Osteoblast (primary cell): ENCODE measurements at regions not wholly inside any gene's neighbourhood (a gene's known extent, or its start where the extent isn't known, plus 50 kb on each side); places are given as distances from the start of the nearest gene placed in this dataset.

Experiments
- DNase-seq: peaks from one replicate; pipeline ENCODE4 v3.0.0; 2011; ENCODE audit warnings: low spot score, mixed read lengths; ENCODE audit not compliant: insufficient read length; ENCODE audit errors: missing footprints
- H2AFZ ChIP-seq: 2 replicates; pipeline ENCODE4 v1.6.0; 2011; ENCODE audit warnings: mild to moderate bottlenecking, low read length
- H3K27ac ChIP-seq: 2 replicates; pipeline ENCODE4 v1.5.1; 2011; ENCODE audit warnings: mild to moderate bottlenecking, low read depth, low read length, moderate library complexity
- H3K27me3 ChIP-seq: 2 replicates; pipeline ENCODE4 v1.6.0; 2012; ENCODE audit warnings: mild to moderate bottlenecking, control low read depth, inconsistent platforms, low read length, moderate library complexity; ENCODE audit not compliant: insufficient read depth
- H3K36me3 ChIP-seq: 2 replicates; pipeline ENCODE4 v1.5.1; 2011; ENCODE audit warnings: mild to moderate bottlenecking, low read length, control low read depth, moderate library complexity; ENCODE audit not compliant: insufficient read depth
- H3K4me1 ChIP-seq: 2 replicates; pipeline ENCODE4 v1.5.1; 2011; ENCODE audit warnings: mild to moderate bottlenecking, low read length, control low read depth, moderate library complexity; ENCODE audit not compliant: insufficient read depth
- H3K4me2 ChIP-seq: 2 replicates; pipeline ENCODE4 v1.6.0; 2011; ENCODE audit warnings: mild to moderate bottlenecking, low read length; ENCODE audit not compliant: insufficient read depth
- H3K4me3 ChIP-seq: fragments of 200-600 bp; sonication (generic); 3 replicates; pipeline ENCODE4 v1.5.1; 2012; ENCODE audit warnings: mild to moderate bottlenecking, low read length, inconsistent platforms; ENCODE audit not compliant: insufficient read depth
- H3K79me2 ChIP-seq: 2 replicates; pipeline ENCODE4 v1.6.0; 2012; ENCODE audit warnings: mild to moderate bottlenecking, low read length, control low read depth, inconsistent platforms; ENCODE audit not compliant: insufficient read depth
- H3K9me3 ChIP-seq: 2 replicates; pipeline ENCODE4 v1.5.1; 2011; ENCODE audit warnings: low read depth, low read length, control low read depth
- H4K20me1 ChIP-seq: 2 replicates; pipeline ENCODE4 v1.6.0; 2012; ENCODE audit warnings: mild to moderate bottlenecking, low read length, control low read depth; ENCODE audit not compliant: insufficient read depth
- TF ChIP-seq, protein P1 (sequence below): IDR thresholded peaks from 2 replicates; pipeline ENCODE4 v1.5.1; 2011; ENCODE audit warnings: mild to moderate bottlenecking, low read depth, low read length, moderate library complexity; ENCODE audit errors: extremely low read depth

DNA sequence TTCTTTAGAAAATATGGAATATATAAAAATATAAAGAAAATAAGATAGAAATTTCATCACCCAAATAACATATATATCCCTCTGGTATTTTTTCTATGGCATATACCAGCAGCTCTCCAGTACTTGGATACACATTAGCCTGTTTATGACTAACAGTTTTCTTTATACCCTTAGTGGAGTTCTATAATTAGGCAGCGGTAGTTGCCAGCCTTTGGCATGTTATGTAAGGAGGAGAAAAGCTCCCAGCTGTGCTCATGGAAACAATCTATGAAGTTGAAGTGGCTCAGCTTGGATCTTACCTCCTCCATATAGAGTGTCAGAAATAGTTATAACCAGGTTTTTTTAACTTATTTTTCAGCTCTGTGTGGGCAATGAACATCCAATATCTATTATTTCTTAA, 1636.8 kb downstream of the AMY1C start:
- Histone ChIP-seq H3K9me3 (peaks cover 4% of the 10 kb centered on the region), H3K4me2 (no peak overlapping the region), H3K36me3 (no peaks in the 10 kb centered on the region), H3K27ac (no peak overlapping the region), H3K4me3 (no peak overlapping the region), H3K27me3 (no peaks in the 10 kb centered on the region), H4K20me1 (no peaks in the 10 kb centered on the region), H3K4me1 (no peaks in the 10 kb centered on the region), H3K79me2 (no peaks in the 10 kb centered on the region), H2AFZ (no peak overlapping the region)
- TF ChIP-seq, protein P1, sequence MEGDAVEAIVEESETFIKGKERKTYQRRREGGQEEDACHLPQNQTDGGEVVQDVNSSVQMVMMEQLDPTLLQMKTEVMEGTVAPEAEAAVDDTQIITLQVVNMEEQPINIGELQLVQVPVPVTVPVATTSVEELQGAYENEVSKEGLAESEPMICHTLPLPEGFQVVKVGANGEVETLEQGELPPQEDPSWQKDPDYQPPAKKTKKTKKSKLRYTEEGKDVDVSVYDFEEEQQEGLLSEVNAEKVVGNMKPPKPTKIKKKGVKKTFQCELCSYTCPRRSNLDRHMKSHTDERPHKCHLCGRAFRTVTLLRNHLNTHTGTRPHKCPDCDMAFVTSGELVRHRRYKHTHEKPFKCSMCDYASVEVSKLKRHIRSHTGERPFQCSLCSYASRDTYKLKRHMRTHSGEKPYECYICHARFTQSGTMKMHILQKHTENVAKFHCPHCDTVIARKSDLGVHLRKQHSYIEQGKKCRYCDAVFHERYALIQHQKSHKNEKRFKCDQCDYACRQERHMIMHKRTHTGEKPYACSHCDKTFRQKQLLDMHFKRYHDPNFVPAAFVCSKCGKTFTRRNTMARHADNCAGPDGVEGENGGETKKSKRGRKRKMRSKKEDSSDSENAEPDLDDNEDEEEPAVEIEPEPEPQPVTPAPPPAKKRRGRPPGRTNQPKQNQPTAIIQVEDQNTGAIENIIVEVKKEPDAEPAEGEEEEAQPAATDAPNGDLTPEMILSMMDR, result no peak
- DNase-seq, result no peak

DNA sequence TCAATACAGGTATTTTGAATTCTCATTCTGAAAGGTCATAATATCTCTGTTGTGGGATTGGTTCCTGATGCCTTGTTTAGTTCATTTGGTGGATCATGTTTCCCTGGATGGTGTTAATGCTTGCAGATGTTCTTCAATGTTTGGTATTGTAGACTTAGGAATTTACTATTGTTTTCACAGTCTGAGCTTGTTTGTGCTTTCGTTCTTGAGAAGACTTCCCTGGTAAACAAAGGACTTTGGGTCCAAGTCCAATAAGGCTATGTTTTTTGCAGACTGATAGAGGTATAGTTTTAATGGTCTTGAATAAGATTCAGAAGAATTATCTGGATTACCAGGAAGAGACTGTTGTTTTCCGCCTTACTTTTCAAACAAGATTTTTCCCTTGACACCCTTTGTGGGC, 1646.3 kb downstream of the AMY1C start:
- TF ChIP-seq, protein P1, result no peak
- no peak overlapping the region for H3K4me2 ChIP-seq
- H3K79me2 ChIP-seq, result no peaks in the 10 kb centered on the region
- no peaks in the 10 kb centered on the region for H3K9me3 ChIP-seq
- no peaks in the 10 kb centered on the region for H4K20me1 ChIP-seq
- H3K4me1 ChIP-seq, result no peaks in the 10 kb centered on the region
- no peak overlapping the region for H3K27ac ChIP-seq
- H3K27me3 ChIP-seq, result no peaks in the 10 kb centered on the region
- no peaks in the 10 kb centered on the region for H3K36me3 ChIP-seq
- no peak overlapping the region for H3K4me3 ChIP-seq
- DNase-seq, result no peak
- no peak overlapping the region for H2AFZ ChIP-seq

DNA sequence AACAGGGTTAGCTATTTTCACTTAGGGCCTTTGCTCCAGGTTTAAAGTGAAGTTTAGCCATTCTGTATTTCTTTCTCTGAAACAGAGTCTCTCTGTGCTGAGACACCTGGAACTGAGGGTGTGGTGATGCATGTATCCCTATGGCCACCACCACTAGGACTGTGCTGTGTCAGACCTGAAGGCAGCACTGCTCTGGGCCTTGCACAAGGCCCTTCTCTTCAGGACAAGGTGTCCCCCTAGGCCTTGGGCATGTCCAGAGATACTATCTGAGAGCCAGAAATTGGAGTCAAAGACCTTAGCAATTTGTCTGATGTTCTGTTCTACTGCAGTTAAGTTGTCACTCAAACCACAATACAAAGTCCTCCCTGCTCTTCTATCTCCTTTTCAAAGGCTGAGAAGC, 1649.2 kb downstream of the AMY1C start:
- Histone ChIP-seq H3K27ac (no peak overlapping the region), H3K9me3 (no peaks in the 10 kb centered on the region), H3K79me2 (no peaks in the 10 kb centered on the region), H3K4me1 (no peaks in the 10 kb centered on the region), H3K27me3 (no peaks in the 10 kb centered on the region), H4K20me1 (no peaks in the 10 kb centered on the region), H3K4me3 (no peak overlapping the region), H3K4me2 (no peak overlapping the region), H2AFZ (no peak overlapping the region), H3K36me3 (no peaks in the 10 kb centered on the region)
- DNase-seq, result no peak
- TF ChIP-seq, protein P1, result no peak

DNA sequence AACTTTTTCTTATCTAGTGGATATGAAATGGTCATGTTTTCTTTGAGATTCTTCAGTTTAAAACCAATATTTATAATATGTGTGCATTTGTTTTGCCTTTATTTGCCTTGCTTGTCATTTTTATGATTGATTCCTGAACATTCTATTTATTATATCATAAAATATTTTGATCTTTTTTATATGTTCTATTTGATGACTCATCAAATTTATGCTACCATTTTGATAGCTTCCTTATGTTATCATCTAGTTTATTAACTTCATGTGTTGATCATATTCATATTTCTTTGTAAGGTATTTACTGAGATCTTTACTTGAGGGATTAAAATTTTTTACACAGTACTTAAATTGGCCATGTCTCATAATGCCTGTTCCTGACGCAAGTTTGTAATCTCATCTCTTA, 1650.0 kb downstream of the AMY1C start:
- no peak for DNase-seq
- H3K4me3 ChIP-seq, result no peak overlapping the region

More for the DNA sequence above, 1650.0 kb downstream of the AMY1C start:
- no peaks in the 10 kb centered on the region for H3K79me2 ChIP-seq
- H3K4me2 ChIP-seq, result no peak overlapping the region
- H2AFZ ChIP-seq, result no peak overlapping the region
- no peak overlapping the region for H3K27ac ChIP-seq
- no peaks in the 10 kb centered on the region for H4K20me1 ChIP-seq
- no peaks in the 10 kb centered on the region for H3K9me3 ChIP-seq
- no peaks in the 10 kb centered on the region for H3K27me3 ChIP-seq
- H3K4me1 ChIP-seq, result no peaks in the 10 kb centered on the region
- TF ChIP-seq, protein P1, result no peak
- no peaks in the 10 kb centered on the region for H3K36me3 ChIP-seq
